ENCODE measurements at regions not wholly inside any gene's neighbourhood (a gene's known extent, or its start where the extent isn't known, plus 50 kb on each side); places are given as distances from the start of the nearest gene placed in this dataset.
"Not testable (repeated sequence)": the region's sequence is repeated elsewhere in the genome, so short reads cannot be mapped to it uniquely, and the experiment has no call there.

DNA sequence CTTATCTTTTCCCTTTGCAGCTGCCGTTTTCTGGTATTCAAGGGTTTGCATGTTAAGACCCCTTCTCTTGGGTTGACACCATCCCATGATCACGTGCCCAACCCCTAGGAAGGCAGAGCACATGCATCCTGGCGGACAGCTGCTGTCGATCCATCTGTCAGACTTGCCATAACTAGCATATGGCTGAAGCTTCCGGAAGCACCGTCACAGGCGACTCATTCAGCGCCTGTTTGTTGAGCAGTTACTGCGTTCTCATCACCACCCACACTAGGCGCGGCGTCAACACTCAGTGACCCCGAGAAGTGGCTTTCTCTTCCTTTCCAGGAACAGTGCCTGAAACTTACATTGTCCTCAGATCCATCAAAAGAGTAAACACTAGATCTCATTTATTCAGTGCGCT lies 93.6 kb downstream of the SOX1 start:
- Histone ChIP-seq H3K79me2 (no peaks in the 10 kb centered on the region), H4K20me1 (ENCODE audit: insufficient read depth, poor library complexity, severe bottlenecking) (no peaks in the 10 kb centered on the region), H3K4me3 (no peak overlapping the region), H2AFZ (no peak overlapping the region), H3K4me1 (ENCODE audit: insufficient read depth) (no peaks in the 10 kb centered on the region), H3K4me2 (no peak overlapping the region), H3K9me2 (replicated peaks; ENCODE audit: insufficient read depth) (no peaks in the 10 kb centered on the region), H3K36me3 (replicated peaks; ENCODE audit: insufficient read depth, low read depth) (no peaks in the 10 kb centered on the region), H3K27me3 (peaks cover 25% of the 10 kb centered on the region), H3K27ac (no peak overlapping the region), H3K9me3 (ENCODE audit: low read depth) (no peaks in the 10 kb centered on the region)
- 93% methylated on average over 14 of the region's 14 CpGs for WGBS (ENCODE audit: low lambda C conversion rate, missing lambda C conversion rate)
- TF ChIP-seq EZH2 (IDR thresholded peaks at IDR 0.05; ENCODE audit: borderline replicate concordance) (no peak), EZH2phosphoT487 (IDR thresholded peaks at IDR 0.05; ENCODE audit: low read depth, severe bottlenecking, unreplicated experiment) (no peak)
- TF ChIP-seq, protein P1, sequence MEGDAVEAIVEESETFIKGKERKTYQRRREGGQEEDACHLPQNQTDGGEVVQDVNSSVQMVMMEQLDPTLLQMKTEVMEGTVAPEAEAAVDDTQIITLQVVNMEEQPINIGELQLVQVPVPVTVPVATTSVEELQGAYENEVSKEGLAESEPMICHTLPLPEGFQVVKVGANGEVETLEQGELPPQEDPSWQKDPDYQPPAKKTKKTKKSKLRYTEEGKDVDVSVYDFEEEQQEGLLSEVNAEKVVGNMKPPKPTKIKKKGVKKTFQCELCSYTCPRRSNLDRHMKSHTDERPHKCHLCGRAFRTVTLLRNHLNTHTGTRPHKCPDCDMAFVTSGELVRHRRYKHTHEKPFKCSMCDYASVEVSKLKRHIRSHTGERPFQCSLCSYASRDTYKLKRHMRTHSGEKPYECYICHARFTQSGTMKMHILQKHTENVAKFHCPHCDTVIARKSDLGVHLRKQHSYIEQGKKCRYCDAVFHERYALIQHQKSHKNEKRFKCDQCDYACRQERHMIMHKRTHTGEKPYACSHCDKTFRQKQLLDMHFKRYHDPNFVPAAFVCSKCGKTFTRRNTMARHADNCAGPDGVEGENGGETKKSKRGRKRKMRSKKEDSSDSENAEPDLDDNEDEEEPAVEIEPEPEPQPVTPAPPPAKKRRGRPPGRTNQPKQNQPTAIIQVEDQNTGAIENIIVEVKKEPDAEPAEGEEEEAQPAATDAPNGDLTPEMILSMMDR (IDR thresholded peaks at IDR 0.05; ENCODE audit: poor library complexity), result no peak
- DNase-seq (ENCODE audit: low spot score), result no peak

GRCh38 chr13:112161521-112162301 lies 94.8 kb downstream of the SOX1 start:
- Histone ChIP-seq H3K27me3 (peaks cover 25% of the 10 kb centered on the region), H3K9me3 (ENCODE audit: low read depth) (no peaks in the 10 kb centered on the region), H3K9me2 (replicated peaks; ENCODE audit: insufficient read depth) (no peaks in the 10 kb centered on the region), H2AFZ (no peak overlapping the region), H3K27ac (no peak overlapping the region), H3K36me3 (replicated peaks; ENCODE audit: insufficient read depth, low read depth) (no peaks in the 10 kb centered on the region), H4K20me1 (ENCODE audit: insufficient read depth, poor library complexity, severe bottlenecking) (no peaks in the 10 kb centered on the region), H3K4me1 (ENCODE audit: insufficient read depth) (no peaks in the 10 kb centered on the region), H3K4me2 (no peak overlapping the region), H3K79me2 (no peaks in the 10 kb centered on the region), H3K4me3 (no peak overlapping the region)
- no peak for DNase-seq (ENCODE audit: low spot score)
- WGBS (ENCODE audit: low lambda C conversion rate, missing lambda C conversion rate), result 35% methylated on average over 21 of the region's 21 CpGs
- TF ChIP-seq, protein P1 (IDR thresholded peaks at IDR 0.05; ENCODE audit: poor library complexity), result no peak
- no peak for TF ChIP-seq EZH2phosphoT487 (IDR thresholded peaks at IDR 0.05; ENCODE audit: low read depth, severe bottlenecking, unreplicated experiment)
- TF ChIP-seq EZH2 (IDR thresholded peaks at IDR 0.05; ENCODE audit: borderline replicate concordance), result no peak

- H4K20me1 ChIP-seq (ENCODE audit: insufficient read depth, poor library complexity, severe bottlenecking); H2AFZ ChIP-seq; DNase-seq (ENCODE audit: low spot score); H3K9me2 ChIP-seq (replicated peaks; ENCODE audit: insufficient read depth); H3K79me2 ChIP-seq; H3K9me3 ChIP-seq (ENCODE audit: low read depth); H3K27ac ChIP-seq; H3K4me2 ChIP-seq; H3K4me1 ChIP-seq (ENCODE audit: insufficient read depth); H3K4me3 ChIP-seq; H3K36me3 ChIP-seq (replicated peaks; ENCODE audit: insufficient read depth, low read depth): not testable (repeated sequence)
- H3K27me3 ChIP-seq, result peaks cover 30% of the 10 kb centered on the region
- WGBS (ENCODE audit: low lambda C conversion rate, missing lambda C conversion rate), result 98% methylated on average over 14 of the region's 97 CpGs
These were observed 97.0 kb downstream of the SOX1 start for GRCh38 chr13:112163691-112164660.

DNA sequence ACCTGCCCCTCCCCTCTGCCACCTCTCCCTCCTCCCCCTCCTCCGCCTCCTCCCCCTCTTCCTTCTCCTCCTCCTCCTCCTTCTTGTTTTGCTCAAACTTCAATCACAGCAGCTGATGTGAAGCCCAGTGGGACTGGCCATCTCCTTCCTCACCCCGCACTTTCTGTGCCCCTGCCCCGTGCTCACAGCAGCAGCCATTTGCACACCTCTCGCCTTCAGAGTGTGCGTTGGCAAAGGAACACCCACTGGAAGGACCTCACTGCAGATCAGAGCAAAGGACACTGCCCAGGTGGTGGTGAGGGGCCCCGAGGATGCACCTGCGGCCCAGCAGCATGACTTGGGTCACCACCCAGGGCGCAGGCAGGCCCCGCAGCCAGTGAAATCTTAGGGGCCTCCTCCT lies 98.8 kb downstream of the SOX1 start:
- H3K9me3 ChIP-seq (ENCODE audit: low read depth), result no peaks in the 10 kb centered on the region
- WGBS (ENCODE audit: low lambda C conversion rate, missing lambda C conversion rate), result 86% methylated on average over 8 of the region's 9 CpGs
- DNase-seq (ENCODE audit: low spot score), result no peak

More for the DNA sequence above, 98.8 kb downstream of the SOX1 start:
- Histone ChIP-seq H3K9me2 (replicated peaks; ENCODE audit: insufficient read depth) (no peaks in the 10 kb centered on the region), H3K27ac (no peak overlapping the region), H3K27me3 (peaks cover 29% of the 10 kb centered on the region), H3K4me1 (ENCODE audit: insufficient read depth) (no peaks in the 10 kb centered on the region), H2AFZ (no peak overlapping the region), H3K79me2 (no peaks in the 10 kb centered on the region), H4K20me1 (ENCODE audit: insufficient read depth, poor library complexity, severe bottlenecking) (no peaks in the 10 kb centered on the region), H3K36me3 (replicated peaks; ENCODE audit: insufficient read depth, low read depth) (no peaks in the 10 kb centered on the region), H3K4me3 (no peak overlapping the region), H3K4me2 (no peak overlapping the region)
- TF ChIP-seq EZH2phosphoT487 (IDR thresholded peaks at IDR 0.05; ENCODE audit: low read depth, severe bottlenecking, unreplicated experiment) (no peak), EZH2 (IDR thresholded peaks at IDR 0.05; ENCODE audit: borderline replicate concordance) (no peak)
